Liver (tissue), 3 donors: ENCODE measurements at regions not wholly inside any gene's neighbourhood (a gene's known extent, or its start where the extent isn't known, plus 50 kb on each side); places are given as distances from the start of the nearest gene placed in this dataset.

Experiments
- EGR1 ChIP-seq, 2 donors: IDR thresholded peaks; 2 replicates each; pipeline ENCODE4 v1.6.1; 2016 to 2018; ENCODE audit warnings: antibody characterized with exemption in 2 of 2, low read depth in 2 of 2
- GABPA ChIP-seq, 2 donors: IDR thresholded peaks in 1 of 2; conservative IDR thresholded peaks in 1 of 2; 2 replicates each; pipeline ENCODE4 v1.6.1; 2016; ENCODE audit warnings: antibody characterized with exemption in 2 of 2, mild to moderate bottlenecking in 1 of 2, moderate library complexity in 1 of 2
- HNF4G ChIP-seq: IDR thresholded peaks from 2 replicates; pipeline ENCODE4 v1.6.1; 2016; ENCODE audit warnings: antibody characterized with exemption
- JUND ChIP-seq, 2 donors: IDR thresholded peaks; 2 replicates each; pipeline ENCODE4 v1.6.1; 2016; ENCODE audit warnings: antibody characterized with exemption in 2 of 2
- RAD21 ChIP-seq, 2 donors: IDR thresholded peaks; 2 replicates each; pipeline ENCODE4 v1.6.1; 2016; ENCODE audit warnings: antibody characterized with exemption in 2 of 2, mild to moderate bottlenecking in 2 of 2
- RXRA ChIP-seq, 2 donors: IDR thresholded peaks; 2 replicates each; pipeline ENCODE4 v1.6.1; 2017 to 2018; ENCODE audit warnings: antibody characterized with exemption in 2 of 2, mild to moderate bottlenecking in 1 of 2
- SP1 ChIP-seq: IDR thresholded peaks from 2 replicates; pipeline ENCODE4 v1.6.1; 2018; ENCODE audit warnings: antibody characterized with exemption, mild to moderate bottlenecking
- TAF1 ChIP-seq: conservative IDR thresholded peaks from 2 replicates; pipeline ENCODE4 v1.6.1; 2016; ENCODE audit warnings: antibody characterized with exemption, mild to moderate bottlenecking
- YY1 ChIP-seq: IDR thresholded peaks from 2 replicates; pipeline ENCODE4 v1.6.1; 2016; ENCODE audit warnings: antibody characterized with exemption, mild to moderate bottlenecking
- TF ChIP-seq, protein P1 (sequence below): fragments of 150-350 bp; IDR thresholded peaks from 2 replicates; pipeline ENCODE4 v1.5.1; 2017; ENCODE audit warnings: improper control_type of control experiment, low read depth, low read length; ENCODE audit not compliant: missing input control
- TF ChIP-seq, protein P2 (sequence below): IDR thresholded peaks from 2 replicates; pipeline ENCODE4 v1.6.1; 2016; ENCODE audit warnings: antibody characterized with exemption
- TF ChIP-seq, protein P3 (sequence below): IDR thresholded peaks from 2 replicates; pipeline ENCODE4 v1.6.1; 2016; ENCODE audit warnings: antibody characterized with exemption
- TF ChIP-seq, protein P4 (sequence below): IDR thresholded peaks from 2 replicates; pipeline ENCODE4 v1.6.1; 2016; ENCODE audit warnings: antibody characterized with exemption, mild to moderate bottlenecking
- donor health status: healthy.
- donor health status: healthy.

DNA sequence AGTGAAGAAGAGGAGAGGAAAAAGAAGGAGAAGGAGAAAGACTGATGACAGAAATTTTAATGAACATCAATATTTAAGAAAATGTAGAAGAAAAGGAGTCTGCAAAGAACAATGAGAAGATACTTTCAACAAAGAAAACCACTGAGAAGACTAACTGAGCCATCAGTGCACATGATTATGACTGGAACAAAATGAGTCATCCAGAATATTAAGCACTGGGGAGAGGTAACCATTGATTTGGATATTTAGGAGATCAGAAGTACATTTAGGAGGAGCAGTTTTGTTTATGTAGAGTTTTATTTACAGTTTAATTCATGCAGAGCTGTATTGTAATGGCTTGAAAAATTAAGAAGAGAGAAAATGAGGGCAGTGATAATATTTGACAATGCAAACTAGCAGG lies 159.1 kb downstream of the C12orf50 start:
- TF ChIP-seq, protein P1, sequence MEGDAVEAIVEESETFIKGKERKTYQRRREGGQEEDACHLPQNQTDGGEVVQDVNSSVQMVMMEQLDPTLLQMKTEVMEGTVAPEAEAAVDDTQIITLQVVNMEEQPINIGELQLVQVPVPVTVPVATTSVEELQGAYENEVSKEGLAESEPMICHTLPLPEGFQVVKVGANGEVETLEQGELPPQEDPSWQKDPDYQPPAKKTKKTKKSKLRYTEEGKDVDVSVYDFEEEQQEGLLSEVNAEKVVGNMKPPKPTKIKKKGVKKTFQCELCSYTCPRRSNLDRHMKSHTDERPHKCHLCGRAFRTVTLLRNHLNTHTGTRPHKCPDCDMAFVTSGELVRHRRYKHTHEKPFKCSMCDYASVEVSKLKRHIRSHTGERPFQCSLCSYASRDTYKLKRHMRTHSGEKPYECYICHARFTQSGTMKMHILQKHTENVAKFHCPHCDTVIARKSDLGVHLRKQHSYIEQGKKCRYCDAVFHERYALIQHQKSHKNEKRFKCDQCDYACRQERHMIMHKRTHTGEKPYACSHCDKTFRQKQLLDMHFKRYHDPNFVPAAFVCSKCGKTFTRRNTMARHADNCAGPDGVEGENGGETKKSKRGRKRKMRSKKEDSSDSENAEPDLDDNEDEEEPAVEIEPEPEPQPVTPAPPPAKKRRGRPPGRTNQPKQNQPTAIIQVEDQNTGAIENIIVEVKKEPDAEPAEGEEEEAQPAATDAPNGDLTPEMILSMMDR, result no peak
- TF ChIP-seq RXRA (IDR thresholded peaks at IDR 0.05) (no peak), SP1 (no peak), JUND (IDR thresholded peaks at IDR 0.05) (no peak), RAD21 (IDR thresholded peaks at IDR 0.05) (no peak), TAF1 (no peak), YY1 (no peak), EGR1 (IDR thresholded peaks at IDR 0.05; ENCODE audit: low read depth in 2 of 2) (no peak), GABPA (IDR thresholded peaks at IDR 0.05 in 1 of 2, conservative IDR thresholded peaks at IDR 0.05 in 1 of 2) (no peak), HNF4G (no peak)
- TF ChIP-seq, protein P2, sequence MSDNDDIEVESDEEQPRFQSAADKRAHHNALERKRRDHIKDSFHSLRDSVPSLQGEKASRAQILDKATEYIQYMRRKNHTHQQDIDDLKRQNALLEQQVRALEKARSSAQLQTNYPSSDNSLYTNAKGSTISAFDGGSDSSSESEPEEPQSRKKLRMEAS, result no peak
- TF ChIP-seq, protein P3, sequence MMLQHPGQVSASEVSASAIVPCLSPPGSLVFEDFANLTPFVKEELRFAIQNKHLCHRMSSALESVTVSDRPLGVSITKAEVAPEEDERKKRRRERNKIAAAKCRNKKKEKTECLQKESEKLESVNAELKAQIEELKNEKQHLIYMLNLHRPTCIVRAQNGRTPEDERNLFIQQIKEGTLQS, result no peak
- TF ChIP-seq, protein P4, sequence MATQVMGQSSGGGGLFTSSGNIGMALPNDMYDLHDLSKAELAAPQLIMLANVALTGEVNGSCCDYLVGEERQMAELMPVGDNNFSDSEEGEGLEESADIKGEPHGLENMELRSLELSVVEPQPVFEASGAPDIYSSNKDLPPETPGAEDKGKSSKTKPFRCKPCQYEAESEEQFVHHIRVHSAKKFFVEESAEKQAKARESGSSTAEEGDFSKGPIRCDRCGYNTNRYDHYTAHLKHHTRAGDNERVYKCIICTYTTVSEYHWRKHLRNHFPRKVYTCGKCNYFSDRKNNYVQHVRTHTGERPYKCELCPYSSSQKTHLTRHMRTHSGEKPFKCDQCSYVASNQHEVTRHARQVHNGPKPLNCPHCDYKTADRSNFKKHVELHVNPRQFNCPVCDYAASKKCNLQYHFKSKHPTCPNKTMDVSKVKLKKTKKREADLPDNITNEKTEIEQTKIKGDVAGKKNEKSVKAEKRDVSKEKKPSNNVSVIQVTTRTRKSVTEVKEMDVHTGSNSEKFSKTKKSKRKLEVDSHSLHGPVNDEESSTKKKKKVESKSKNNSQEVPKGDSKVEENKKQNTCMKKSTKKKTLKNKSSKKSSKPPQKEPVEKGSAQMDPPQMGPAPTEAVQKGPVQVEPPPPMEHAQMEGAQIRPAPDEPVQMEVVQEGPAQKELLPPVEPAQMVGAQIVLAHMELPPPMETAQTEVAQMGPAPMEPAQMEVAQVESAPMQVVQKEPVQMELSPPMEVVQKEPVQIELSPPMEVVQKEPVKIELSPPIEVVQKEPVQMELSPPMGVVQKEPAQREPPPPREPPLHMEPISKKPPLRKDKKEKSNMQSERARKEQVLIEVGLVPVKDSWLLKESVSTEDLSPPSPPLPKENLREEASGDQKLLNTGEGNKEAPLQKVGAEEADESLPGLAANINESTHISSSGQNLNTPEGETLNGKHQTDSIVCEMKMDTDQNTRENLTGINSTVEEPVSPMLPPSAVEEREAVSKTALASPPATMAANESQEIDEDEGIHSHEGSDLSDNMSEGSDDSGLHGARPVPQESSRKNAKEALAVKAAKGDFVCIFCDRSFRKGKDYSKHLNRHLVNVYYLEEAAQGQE, result no peak
